T-helper 2 cell treated with Interferon-gamma antibody and Interleukin-4, amounts not matched to agents 100 ng/mL and 5 ng/mL, for 36 hours (primary cell): ENCODE measurements at regions not wholly inside any gene's neighbourhood (a gene's known extent, or its start where the extent isn't known, plus 50 kb on each side); places are given as distances from the start of the nearest gene placed in this dataset.

Experiments used
- intact Hi-C: fragments of 100-400 bp; cut with micrococcal nuclease; formaldehyde crosslinking; loops from one replicate; pipeline ENCODE4 v1.15.1; 2023

DNA sequence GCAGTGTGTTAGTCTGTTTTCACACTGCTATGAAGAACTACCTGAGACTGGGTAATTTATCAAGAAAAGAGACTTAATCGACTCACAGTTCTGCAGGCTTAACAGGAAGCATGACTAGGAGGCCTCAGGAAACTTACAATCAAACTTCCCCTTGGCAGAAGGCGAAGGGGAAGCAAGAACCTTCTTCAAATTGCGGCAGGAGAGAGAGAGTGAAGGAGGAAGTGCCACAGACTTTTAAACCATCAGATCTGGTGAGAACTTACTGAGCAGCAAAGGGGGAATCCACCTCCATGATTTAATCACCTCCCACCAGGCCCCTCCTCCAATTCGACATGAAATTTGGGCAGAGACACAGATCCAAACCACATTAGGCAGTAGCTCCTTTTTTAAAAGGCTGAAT, 59.2 kb upstream of the LEF1 start:
- intact Hi-C loops, result no loop called here

DNA sequence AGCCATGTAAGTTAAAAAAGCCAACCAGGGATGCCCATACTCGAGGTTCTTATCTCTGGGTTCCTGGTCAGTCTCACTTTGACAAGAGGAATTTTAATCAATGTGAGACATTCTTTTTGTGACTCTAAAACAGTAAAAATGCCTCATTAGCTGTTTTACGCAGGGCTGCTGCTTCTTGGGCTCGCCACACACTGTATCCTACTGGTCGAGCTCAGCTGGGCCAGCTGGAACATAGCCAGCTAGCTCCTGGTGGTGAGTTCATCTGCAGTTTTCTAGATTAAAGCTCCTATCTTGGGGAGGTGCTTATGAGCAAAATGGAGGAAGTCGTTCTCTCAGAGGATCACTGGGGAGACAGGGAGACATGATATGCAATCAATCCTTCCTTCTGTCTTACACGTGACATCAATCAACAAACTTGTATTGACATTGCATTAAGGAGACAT, 55.9 kb upstream of the LEF1 start:
- intact Hi-C loops, result no loop called here

DNA sequence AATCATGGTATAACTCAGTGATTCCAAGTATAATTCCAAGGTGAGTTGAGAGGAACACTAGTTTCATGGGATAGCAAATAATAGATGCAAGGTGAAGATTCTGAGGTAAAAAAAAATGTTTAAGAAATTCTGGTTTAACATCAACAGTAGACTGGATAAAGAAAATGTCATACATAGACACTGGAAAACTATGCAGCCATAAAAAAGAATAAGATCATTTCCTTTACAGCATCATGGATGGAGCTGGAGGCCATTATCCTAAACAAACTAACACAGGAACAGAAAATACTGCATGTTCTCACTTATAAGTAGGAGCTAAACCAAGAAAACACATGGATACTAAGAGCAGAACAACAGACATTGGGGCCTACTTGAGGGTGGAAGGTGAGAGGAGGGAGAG, 54.6 kb upstream of the LEF1 start:
- intact Hi-C loops, result no loop called here

- intact Hi-C loops, result no loop called here
Measured at GRCh38 chr4:108219998-108220397, 51.3 kb upstream of the LEF1 start.
